ENCODE measurements at regions not wholly inside any gene's neighbourhood (a gene's known extent, or its start where the extent isn't known, plus 50 kb on each side); places are given as distances from the start of the nearest gene placed in this dataset.

- H3K36me3 Mint-ChIP-seq, result no peaks in the 10 kb centered on the region
- DNase-seq, result no peak
- H3K27me3 Mint-ChIP-seq, result peaks cover under 1 to 5% of the 10 kb centered on the region in 2 donors
- Histone ChIP-seq H3K4me3 (ENCODE audit: low read length in 2 of 2) (no peak overlapping the region), H3K36me3 (ENCODE audit: insufficient read depth, low read length) (no peaks in the 10 kb centered on the region), H3K27ac (ENCODE audit: low read depth, low read length) (no peak overlapping the region), H3K27me3 (ENCODE audit: insufficient read depth, low read length) (no peaks in the 10 kb centered on the region), H3K9me3 (ENCODE audit: control insufficient read depth in 1 of 2, low read length in 2 of 2) (no peaks in the 10 kb centered on the region), H3K4me1 (ENCODE audit: insufficient read depth, low read length) (no peaks in the 10 kb centered on the region)
- POLR2A ChIA-PET (ENCODE audit: partially characterized antibody), result no interaction called here
- intact Hi-C loops (cut with micrococcal nuclease), result no loop called here
- CTCF ChIA-PET (ENCODE audit: partially characterized antibody), result no interaction called here
- no peak overlapping the region for H3K27ac Mint-ChIP-seq
- H3K4me1 Mint-ChIP-seq, result no peaks in the 10 kb centered on the region
- peaks cover 0 to 2% (median 0%) of the 10 kb centered on the region in 8 donors for H3K9me3 Mint-ChIP-seq
- no peak overlapping the region for H3K4me3 Mint-ChIP-seq
Observed at GRCh38 chr4:11298451-11298850, 130.2 kb downstream of the HS3ST1 start.

DNA sequence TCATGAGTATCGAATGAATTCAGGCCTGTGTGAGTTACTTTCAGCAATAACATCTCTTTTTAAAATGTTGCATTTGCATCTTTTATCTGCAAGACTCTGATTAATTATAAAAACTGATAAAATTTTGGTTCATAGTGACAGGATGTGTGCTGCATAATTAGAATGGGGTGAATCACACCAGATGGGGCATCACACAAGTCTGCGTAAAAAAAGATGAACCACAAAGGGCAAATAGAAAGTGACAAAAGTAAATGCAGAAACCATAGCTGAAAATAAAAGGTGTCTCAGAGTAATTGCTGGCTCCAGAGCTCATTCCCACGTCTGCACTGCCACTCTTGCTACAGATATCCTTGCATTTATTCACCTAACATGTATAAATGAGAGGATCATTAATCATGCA, 131.1 kb downstream of the HS3ST1 start:
- no peak overlapping the region for H3K4me3 ChIP-seq (ENCODE audit: low read length in 2 of 2)
- Mint-ChIP-seq H3K27me3 (peaks cover 0 to 5% of the 10 kb centered on the region in 2 donors), H3K9me3 (peaks cover 0 to 2% (median 0%) of the 10 kb centered on the region in 8 donors), H3K27ac (no peak overlapping the region), H3K36me3 (no peaks in the 10 kb centered on the region), H3K4me3 (no peak overlapping the region), H3K4me1 (no peaks in the 10 kb centered on the region)
- H3K27me3 ChIP-seq (ENCODE audit: insufficient read depth, low read length), result no peaks in the 10 kb centered on the region
- intact Hi-C loops (cut with micrococcal nuclease), result no loop called here
- H3K36me3 ChIP-seq (ENCODE audit: insufficient read depth, low read length), result no peaks in the 10 kb centered on the region
- no peaks in the 10 kb centered on the region for H3K9me3 ChIP-seq (ENCODE audit: control insufficient read depth in 1 of 2, low read length in 2 of 2)
- DNase-seq, result no peak
- H3K27ac ChIP-seq (ENCODE audit: low read depth, low read length), result no peak overlapping the region
- CTCF ChIA-PET (ENCODE audit: partially characterized antibody), result no interaction called here
- POLR2A ChIA-PET (ENCODE audit: partially characterized antibody), result no interaction called here
- no peaks in the 10 kb centered on the region for H3K4me1 ChIP-seq (ENCODE audit: insufficient read depth, low read length)

DNA sequence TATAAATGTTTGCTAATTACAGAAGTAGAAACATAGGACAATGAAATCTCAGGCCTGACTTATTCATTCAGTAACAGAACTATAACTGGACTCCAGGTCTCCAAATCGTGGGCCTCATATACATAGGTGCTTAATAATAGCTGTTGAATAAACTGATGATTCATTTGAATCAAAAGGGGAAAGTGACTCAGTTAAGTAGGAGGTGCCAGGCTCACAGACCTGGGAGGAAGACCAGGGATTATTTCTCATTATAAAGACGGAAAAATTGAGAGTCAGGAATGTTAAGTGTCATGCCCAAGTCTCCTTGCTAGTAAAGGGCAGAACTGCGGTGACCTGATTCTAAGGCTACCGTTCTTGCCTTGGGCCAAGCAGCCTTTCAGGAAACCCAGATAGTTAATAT, 131.5 kb downstream of the HS3ST1 start:
- H3K4me1 Mint-ChIP-seq, result no peaks in the 10 kb centered on the region
- H3K27ac Mint-ChIP-seq, result no peak overlapping the region
- intact Hi-C loops (cut with micrococcal nuclease), result no loop called here
- ChIA-PET POLR2A (ENCODE audit: partially characterized antibody) (no interaction called here), CTCF (ENCODE audit: partially characterized antibody) (no interaction called here)
- H3K9me3 Mint-ChIP-seq, result peaks cover 0 to 2% (median 0%) of the 10 kb centered on the region in 8 donors
- H3K36me3 ChIP-seq (ENCODE audit: insufficient read depth, low read length), result no peaks in the 10 kb centered on the region
- H3K27ac ChIP-seq (ENCODE audit: low read depth, low read length), result no peak overlapping the region
- no peak for DNase-seq
- peaks cover 0 to 5% of the 10 kb centered on the region in 2 donors for H3K27me3 Mint-ChIP-seq
- no peak overlapping the region for H3K4me3 ChIP-seq (ENCODE audit: low read length in 2 of 2)
- H3K4me3 Mint-ChIP-seq, result no peak overlapping the region
- no peaks in the 10 kb centered on the region for H3K27me3 ChIP-seq (ENCODE audit: insufficient read depth, low read length)
- H3K36me3 Mint-ChIP-seq, result no peaks in the 10 kb centered on the region
- no peaks in the 10 kb centered on the region for H3K4me1 ChIP-seq (ENCODE audit: insufficient read depth, low read length)
- no peaks in the 10 kb centered on the region for H3K9me3 ChIP-seq (ENCODE audit: control insufficient read depth in 1 of 2, low read length in 2 of 2)

GRCh38 chr4:11293866-11294265, 134.8 kb downstream of the HS3ST1 start:
- Mint-ChIP-seq H3K36me3 (no peaks in the 10 kb centered on the region), H3K27ac (no peak overlapping the region), H3K27me3 (peaks cover 0 to 3% of the 10 kb centered on the region in 2 donors), H3K9me3 (no peaks in the 10 kb centered on the region), H3K4me3 (no peak overlapping the region), H3K4me1 (no peaks in the 10 kb centered on the region)
- Histone ChIP-seq H3K27ac (ENCODE audit: low read depth, low read length) (no peak overlapping the region), H3K27me3 (ENCODE audit: insufficient read depth, low read length) (no peaks in the 10 kb centered on the region), H3K36me3 (ENCODE audit: insufficient read depth, low read length) (no peaks in the 10 kb centered on the region), H3K4me1 (ENCODE audit: insufficient read depth, low read length) (no peaks in the 10 kb centered on the region), H3K4me3 (ENCODE audit: low read length in 2 of 2) (no peak overlapping the region), H3K9me3 (ENCODE audit: control insufficient read depth in 1 of 2, low read length in 2 of 2) (no peaks in the 10 kb centered on the region)
- CTCF ChIA-PET (ENCODE audit: partially characterized antibody), result no interaction called here
- intact Hi-C loops (cut with micrococcal nuclease), result no loop called here
- no peak for DNase-seq
- POLR2A ChIA-PET (ENCODE audit: partially characterized antibody), result no interaction called here

- no peak overlapping the region for H3K4me3 Mint-ChIP-seq
- intact Hi-C loops (cut with micrococcal nuclease), result no loop called here
- no peaks in the 10 kb centered on the region for H3K9me3 ChIP-seq (ENCODE audit: control insufficient read depth in 1 of 2, low read length in 2 of 2)
Observed at GRCh38 chr4:11287055-11287454, 141.6 kb downstream of the HS3ST1 start.

DNA sequence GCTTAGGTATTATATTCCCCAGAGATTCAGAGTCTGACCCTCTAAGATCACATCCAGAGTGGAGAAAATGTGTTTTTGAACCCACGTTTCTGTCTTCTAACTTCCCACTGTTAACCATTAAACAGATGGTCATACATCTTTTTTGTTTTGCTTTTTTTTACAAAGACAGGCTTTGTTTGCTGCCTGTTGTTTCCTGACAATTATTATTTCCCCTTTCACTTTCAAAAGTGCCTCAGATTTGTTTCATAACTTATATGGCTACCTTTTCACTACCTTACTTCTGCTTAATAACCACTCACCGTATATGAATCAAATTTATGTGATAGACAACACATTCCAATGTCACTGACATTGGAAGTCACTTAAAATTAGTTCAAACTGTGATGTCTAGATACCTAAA, 142.2 kb downstream of the HS3ST1 start:
- Mint-ChIP-seq H3K9me3 (peaks cover 0 to 11% (median 4%) of the 10 kb centered on the region in 8 donors), H3K27ac (no peak overlapping the region), H3K27me3 (no peaks in the 10 kb centered on the region), H3K36me3 (no peaks in the 10 kb centered on the region), H3K4me3 (no peak overlapping the region), H3K4me1 (peaks cover 0 to 1% (median 0%) of the 10 kb centered on the region in 4 donors)
- Histone ChIP-seq H3K4me1 (ENCODE audit: insufficient read depth, low read length) (no peaks in the 10 kb centered on the region), H3K27ac (ENCODE audit: low read depth, low read length) (no peak overlapping the region), H3K9me3 (ENCODE audit: control insufficient read depth in 1 of 2, low read length in 2 of 2) (no peaks in the 10 kb centered on the region), H3K4me3 (ENCODE audit: low read length in 2 of 2) (no peak overlapping the region), H3K27me3 (ENCODE audit: insufficient read depth, low read length) (no peaks in the 10 kb centered on the region), H3K36me3 (ENCODE audit: insufficient read depth, low read length) (no peaks in the 10 kb centered on the region)
- DNase-seq, result no peak
- CTCF ChIA-PET (ENCODE audit: partially characterized antibody), result no interaction called here
- POLR2A ChIA-PET (ENCODE audit: partially characterized antibody), result no interaction called here
- intact Hi-C loops (cut with micrococcal nuclease), result no loop called here

More at GRCh38 chr4:11287055-11287454, 141.6 kb downstream of the HS3ST1 start:
- Histone ChIP-seq H3K27ac (ENCODE audit: low read depth, low read length) (no peak overlapping the region), H3K4me1 (ENCODE audit: insufficient read depth, low read length) (no peaks in the 10 kb centered on the region), H3K36me3 (ENCODE audit: insufficient read depth, low read length) (no peaks in the 10 kb centered on the region), H3K27me3 (ENCODE audit: insufficient read depth, low read length) (no peaks in the 10 kb centered on the region), H3K4me3 (ENCODE audit: low read length in 2 of 2) (no peak overlapping the region)
- POLR2A ChIA-PET (ENCODE audit: partially characterized antibody), result no interaction called here
- H3K36me3 Mint-ChIP-seq, result no peaks in the 10 kb centered on the region
- H3K4me1 Mint-ChIP-seq, result peaks cover 0 to 1% (median 0%) of the 10 kb centered on the region in 4 donors
- no peak overlapping the region for H3K27ac Mint-ChIP-seq
- H3K9me3 Mint-ChIP-seq, result peaks cover 0 to 11% (median 4%) of the 10 kb centered on the region in 8 donors
- no peaks in the 10 kb centered on the region for H3K27me3 Mint-ChIP-seq
- CTCF ChIA-PET (ENCODE audit: partially characterized antibody), result no interaction called here
- DNase-seq, result no peak

GRCh38 chr4:11281720-11282119, 147.0 kb downstream of the HS3ST1 start:
- no peaks in the 10 kb centered on the region for H3K27me3 ChIP-seq (ENCODE audit: insufficient read depth, low read length)
- no peak overlapping the region for H3K27ac ChIP-seq (ENCODE audit: low read depth, low read length)
- intact Hi-C loops (cut with micrococcal nuclease), result no loop called here
- ChIA-PET POLR2A (ENCODE audit: partially characterized antibody) (no interaction called here), CTCF (ENCODE audit: partially characterized antibody) (no interaction called here)
- peaks cover 0 to 3% of the 10 kb centered on the region in 2 donors for H3K27me3 Mint-ChIP-seq
- no peaks in the 10 kb centered on the region for H3K36me3 Mint-ChIP-seq
- H3K27ac Mint-ChIP-seq, result no peak overlapping the region
- H3K4me1 ChIP-seq (ENCODE audit: insufficient read depth, low read length), result no peaks in the 10 kb centered on the region
- no peaks in the 10 kb centered on the region for H3K9me3 ChIP-seq (ENCODE audit: control insufficient read depth in 1 of 2, low read length in 2 of 2)
- H3K4me1 Mint-ChIP-seq, result peaks cover 0 to 1% (median 0%) of the 10 kb centered on the region in 4 donors
- H3K9me3 Mint-ChIP-seq, result peaks cover 0 to 15% (median 6%) of the 10 kb centered on the region in 8 donors
- H3K4me3 Mint-ChIP-seq, result no peak overlapping the region
- no peak for DNase-seq
- H3K4me3 ChIP-seq (ENCODE audit: low read length in 2 of 2), result no peak overlapping the region
- no peaks in the 10 kb centered on the region for H3K36me3 ChIP-seq (ENCODE audit: insufficient read depth, low read length)

- no peaks in the 10 kb centered on the region for H3K4me1 ChIP-seq (ENCODE audit: insufficient read depth, low read length)
- no peak overlapping the region for H3K27ac Mint-ChIP-seq
- H3K36me3 Mint-ChIP-seq, result no peaks in the 10 kb centered on the region
- H3K4me3 ChIP-seq (ENCODE audit: low read length in 2 of 2), result no peak overlapping the region
- H3K27me3 ChIP-seq (ENCODE audit: insufficient read depth, low read length), result no peaks in the 10 kb centered on the region
- peaks cover 0 to 7% (median 1%) of the 10 kb centered on the region in 8 donors for H3K9me3 Mint-ChIP-seq
- H3K27ac ChIP-seq (ENCODE audit: low read depth, low read length), result no peak overlapping the region
- H3K36me3 ChIP-seq (ENCODE audit: insufficient read depth, low read length), result no peaks in the 10 kb centered on the region
- ChIA-PET POLR2A (ENCODE audit: partially characterized antibody) (no interaction called here), CTCF (ENCODE audit: partially characterized antibody) (no interaction called here)
- peaks cover 0 to 3% of the 10 kb centered on the region in 2 donors for H3K27me3 Mint-ChIP-seq
- no peak for DNase-seq
- no peaks in the 10 kb centered on the region for H3K9me3 ChIP-seq (ENCODE audit: control insufficient read depth in 1 of 2, low read length in 2 of 2)
- intact Hi-C loops (cut with micrococcal nuclease), result no loop called here
- H3K4me3 Mint-ChIP-seq, result no peak overlapping the region
- no peaks in the 10 kb centered on the region for H3K4me1 Mint-ChIP-seq
Observed at GRCh38 chr4:11271263-11271662, 157.4 kb downstream of the HS3ST1 start.
